Suppressor macrophage treated with lipopolysaccharide for 1 hour (primary cell): ENCODE measurements at regions not wholly inside any gene's neighbourhood (a gene's known extent, or its start where the extent isn't known, plus 50 kb on each side); places are given as distances from the start of the nearest gene placed in this dataset.

Experiments
- DNase-seq, 3 donors: peaks; one replicate each; pipeline ENCODE4 v3.0.0-alpha.2; 2020 to 2022

- DNase-seq, result no peak
Measured at GRCh38 chr12:53803194-53803593, 51.4 kb upstream of the CISTR start.

DNA sequence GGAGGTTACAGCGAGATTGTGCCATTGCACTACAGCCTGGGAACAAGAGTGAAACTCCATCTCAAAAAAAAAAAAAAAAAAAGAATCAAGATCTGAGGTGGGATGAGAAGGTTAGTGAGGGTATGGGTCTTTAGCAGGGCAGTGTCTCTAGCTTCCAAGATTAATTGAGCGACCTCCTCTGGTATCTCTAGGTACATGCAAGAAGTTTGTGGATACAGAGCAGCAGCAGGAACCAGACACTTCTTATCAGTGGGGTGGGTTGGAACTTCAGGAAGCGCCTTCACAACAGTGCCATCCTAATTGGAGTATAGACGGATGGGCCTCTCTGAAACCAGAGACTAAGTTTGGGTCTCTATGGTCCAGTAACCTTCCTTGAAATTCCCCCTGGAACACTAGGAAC lies 51.9 kb upstream of the CISTR start:
- DNase-seq, result no peak

GRCh38 chr12:53804429-53804828 lies 52.6 kb upstream of the CISTR start:
- no peak for DNase-seq

GRCh38 chr12:53805067-53805466 lies 53.3 kb upstream of the CISTR start:
- DNase-seq, result peak in 1 of 3 donors; percentile 13

DNA sequence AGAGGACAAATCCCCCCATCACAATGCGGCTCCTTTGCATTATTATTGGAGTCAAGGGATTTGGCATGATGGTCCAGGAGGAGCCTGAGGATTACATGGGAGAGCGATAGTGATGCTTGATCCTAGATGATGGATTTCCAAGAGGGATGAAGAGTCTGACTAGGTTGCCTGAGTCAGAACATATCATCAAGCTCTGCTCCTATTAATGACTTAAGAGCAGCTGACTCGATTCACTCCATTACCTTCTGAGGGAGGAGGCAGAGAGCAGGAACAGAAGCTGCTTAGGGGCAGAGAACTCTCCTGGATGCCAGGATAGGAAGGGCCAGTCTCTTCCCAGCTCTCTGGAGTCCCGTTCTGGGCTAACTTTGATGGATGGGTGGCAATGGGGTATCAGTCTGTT lies 54.0 kb upstream of the CISTR start:
- no peak for DNase-seq

DNA sequence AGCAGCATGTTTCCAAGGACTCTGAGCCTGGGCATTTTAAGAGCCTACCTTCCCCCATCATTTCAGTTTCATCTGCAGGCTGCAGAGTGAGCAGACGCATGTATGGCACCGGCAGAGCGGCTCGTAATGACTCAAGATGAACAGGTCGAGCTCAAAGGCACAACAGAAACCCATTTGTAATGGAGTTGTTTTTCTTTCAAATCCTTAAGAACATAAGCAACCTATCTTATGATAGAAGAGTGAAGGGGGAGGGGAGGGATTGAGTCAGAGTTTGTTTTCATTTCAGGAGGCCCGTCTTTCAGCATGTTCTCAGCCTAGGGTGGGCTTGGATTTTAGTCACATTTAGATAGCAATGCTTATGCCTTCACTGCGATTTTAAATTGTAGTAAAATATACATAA lies 54.9 kb upstream of the CISTR start:
- no peak for DNase-seq

DNA sequence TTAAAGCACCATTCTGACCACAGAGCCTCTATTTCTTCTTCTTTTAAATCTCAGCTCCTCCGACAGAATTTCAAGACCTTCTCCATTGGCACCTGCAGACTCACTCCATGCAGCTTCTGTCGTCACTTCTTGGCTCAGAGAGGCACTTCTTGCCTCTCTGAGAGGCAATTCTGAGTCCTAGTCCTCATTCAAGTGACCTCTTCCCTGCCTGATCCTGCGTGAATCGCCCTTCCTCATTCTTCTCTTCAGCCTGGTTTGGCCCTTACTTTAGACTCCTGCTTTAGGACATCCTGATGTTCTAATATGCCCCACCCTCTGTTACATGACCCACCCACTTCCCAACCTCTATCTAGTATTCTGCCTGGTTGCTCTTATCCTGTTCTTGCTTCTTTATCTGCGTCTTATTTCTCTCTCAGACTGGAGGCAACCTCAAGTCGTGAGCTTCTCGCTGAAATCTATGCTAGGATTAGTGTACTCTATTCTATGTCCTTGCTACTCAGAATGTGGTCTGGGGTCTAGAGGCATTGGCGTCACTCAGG lies 55.6 kb upstream of the CISTR start:
- no peak for DNase-seq

DNA sequence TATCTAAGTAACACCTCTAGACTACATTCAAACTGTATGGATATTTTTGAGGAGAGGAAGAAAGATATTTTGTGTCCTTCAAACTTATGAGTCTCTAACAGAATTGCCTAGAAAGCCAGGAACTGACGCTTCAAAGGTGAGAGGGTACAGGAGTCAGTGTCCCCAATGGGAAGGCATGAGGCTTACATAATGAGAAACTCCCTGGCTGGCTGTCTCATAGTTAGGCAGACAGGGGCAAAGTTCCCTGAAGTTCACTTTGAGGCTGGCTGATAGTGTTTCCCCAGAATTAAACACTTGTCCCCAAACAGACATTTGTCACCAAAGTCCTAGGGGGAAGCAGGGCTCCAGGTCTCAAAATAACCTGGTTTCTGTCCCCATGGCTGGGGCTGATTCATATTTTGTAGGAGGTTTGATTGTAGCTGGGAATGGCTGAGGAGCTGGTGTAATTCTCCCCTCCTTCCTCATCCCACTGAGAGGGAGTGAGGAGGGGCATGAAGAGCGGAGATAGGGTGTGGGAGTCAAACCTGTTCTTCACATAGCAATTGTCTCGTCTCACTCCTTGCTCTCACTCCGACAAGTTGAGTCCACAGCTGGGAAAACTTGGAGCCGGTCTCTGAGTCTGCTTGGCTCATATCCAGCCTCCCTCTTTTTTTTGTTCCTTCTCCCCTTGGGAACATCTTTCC lies 56.4 kb upstream of the CISTR start:
- no peak for DNase-seq

GRCh38 chr12:53809005-53809404 lies 57.2 kb upstream of the CISTR start:
- DNase-seq, result no peak

DNA sequence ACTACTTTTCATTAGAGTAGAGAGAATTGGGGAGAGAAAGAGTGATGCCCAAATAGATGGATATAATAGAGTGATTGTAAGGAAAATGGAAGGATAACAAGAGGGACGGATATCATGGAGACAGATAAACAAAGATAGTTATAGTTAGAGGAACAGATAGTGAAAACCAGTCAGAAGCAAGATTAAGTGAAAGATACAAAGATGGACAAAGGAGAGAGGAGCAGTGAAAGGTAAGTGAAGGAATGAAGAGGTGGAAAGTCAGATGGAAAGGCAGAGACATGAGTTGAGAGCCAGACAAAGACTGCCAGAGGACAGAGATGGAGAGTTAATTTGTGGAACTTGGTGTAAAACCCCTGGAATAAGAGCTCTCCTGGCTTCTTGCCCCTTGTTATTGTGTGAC lies 59.2 kb upstream of the CISTR start:
- no peak for DNase-seq

- DNase-seq, result no peak
Measured at GRCh38 chr12:53811606-53812005, 59.8 kb upstream of the CISTR start.

GRCh38 chr12:53816360-53817020 lies 64.7 kb upstream of the CISTR start:
- DNase-seq, result no peak

DNA sequence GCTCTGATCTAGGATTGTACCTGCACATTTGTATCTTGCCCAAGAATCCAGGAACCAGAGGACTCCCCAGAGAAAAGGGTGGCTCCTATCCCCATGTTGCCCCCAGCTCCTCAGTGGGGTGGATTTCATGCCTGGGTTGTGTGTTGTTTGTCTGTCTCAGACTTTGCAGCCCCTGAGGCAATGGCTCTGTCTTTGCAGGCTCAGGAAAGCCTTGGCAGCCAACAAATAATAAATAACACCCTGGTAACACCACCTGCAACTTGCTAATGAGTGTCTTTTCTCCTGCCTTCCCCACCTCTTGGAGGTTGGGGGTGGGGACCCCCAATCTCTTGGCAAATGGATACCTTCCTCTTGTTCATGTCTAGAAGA lies 65.2 kb upstream of the CISTR start:
- no peak for DNase-seq

DNA sequence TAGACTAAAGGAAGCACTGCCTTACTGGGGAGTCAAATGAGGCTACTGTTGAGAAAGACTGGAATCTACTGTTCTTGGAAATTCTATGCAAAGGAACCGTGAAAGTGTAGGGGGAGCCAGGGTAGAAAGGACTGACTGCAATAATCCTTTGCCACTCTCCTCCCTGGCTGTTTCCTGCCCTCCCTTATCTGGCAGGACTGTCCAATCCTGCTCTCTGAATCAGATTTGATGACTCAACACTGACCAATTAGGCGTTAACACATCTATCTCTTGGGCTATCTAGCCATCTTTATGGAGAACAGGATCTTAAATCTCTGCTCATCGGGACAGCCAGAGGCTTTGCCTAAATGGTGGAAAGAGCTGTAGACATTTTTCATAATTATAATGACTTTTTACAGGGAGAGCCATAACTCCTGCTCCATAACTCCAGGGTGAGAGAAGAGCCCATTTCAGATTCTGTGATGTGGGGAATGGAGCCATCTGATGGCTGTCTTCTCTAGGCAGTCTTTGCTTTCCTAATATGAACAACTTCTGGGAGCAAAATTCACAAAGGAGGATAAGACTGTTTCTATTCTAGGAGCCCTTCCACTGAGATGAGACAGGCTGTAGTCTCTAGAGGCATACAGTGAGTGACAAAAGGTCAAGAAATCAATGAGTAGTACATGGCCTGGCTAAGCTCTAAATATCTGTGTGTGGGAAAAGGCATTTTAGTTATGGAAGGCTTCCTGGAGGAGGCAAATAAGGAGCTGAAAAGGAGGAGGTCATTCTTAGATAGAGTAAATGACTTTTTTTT lies 68.9 kb upstream of the CISTR start:
- peak; percentile 33 to 44 (median 38) for DNase-seq

DNA sequence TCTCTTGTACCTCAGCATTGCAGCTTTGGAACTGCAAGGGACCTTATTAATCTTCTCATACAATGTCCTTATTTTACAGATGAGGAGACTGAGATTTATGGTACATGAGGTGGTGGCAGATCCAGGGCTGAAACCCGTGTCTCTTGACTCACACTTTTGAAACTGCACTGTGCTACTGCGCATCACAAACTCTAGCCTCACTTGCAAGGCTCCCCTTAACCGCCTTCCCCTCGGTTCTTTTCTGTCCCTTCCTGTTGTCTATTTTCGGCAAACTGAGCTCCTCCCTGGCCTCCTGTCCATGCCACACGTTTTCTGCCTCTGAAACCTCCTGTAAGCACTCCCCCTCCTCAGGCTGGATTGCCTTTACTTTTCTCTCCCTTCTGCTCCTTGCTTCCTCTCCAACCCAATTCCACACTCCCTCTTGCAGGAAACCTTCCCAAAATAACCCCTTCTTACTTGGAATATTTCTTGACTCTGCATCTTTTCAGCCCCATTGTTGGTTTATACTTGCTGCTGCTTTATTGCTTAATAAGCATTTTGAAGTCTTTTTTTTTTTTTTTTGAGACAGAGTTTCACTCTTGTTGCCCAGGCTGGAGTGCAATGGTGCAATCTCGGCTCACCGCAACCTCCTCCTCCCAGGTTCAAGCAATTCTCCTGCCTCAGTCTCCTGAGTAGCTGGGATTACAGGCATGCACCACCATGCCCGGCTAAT lies 72.4 kb upstream of the CISTR start:
- no peak for DNase-seq

- DNase-seq, result no peak
Measured at GRCh38 chr12:53825246-53826081, 73.7 kb upstream of the CISTR start.

GRCh38 chr12:53827306-53827705 lies 75.5 kb upstream of the CISTR start:
- DNase-seq, result no peak

GRCh38 chr12:53828598-53828997 lies 76.8 kb upstream of the CISTR start:
- no peak for DNase-seq

- DNase-seq, result no peak
Measured at GRCh38 chr12:53829130-53829819, 77.5 kb upstream of the CISTR start.

DNA sequence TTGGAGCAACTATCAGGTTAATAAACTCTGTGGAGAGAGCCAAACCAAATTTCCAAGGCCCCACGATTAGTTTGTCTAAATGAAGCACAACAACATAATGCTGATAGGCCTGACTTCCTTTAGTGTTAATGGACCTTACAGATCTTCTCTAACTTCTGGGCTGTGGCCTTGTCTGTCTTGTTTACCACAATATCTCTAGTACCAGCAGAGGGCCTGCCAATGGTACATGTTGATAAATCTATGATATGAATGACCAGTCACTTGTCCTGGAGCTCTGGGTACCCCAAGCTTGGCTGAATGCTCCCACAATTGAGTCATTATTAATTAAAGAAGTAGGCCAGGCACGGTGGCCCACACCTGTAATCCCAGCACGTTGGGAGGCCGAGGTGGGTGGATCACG lies 78.9 kb upstream of the CISTR start:
- no peak for DNase-seq

GRCh38 chr12:53836119-53836655 lies 84.4 kb upstream of the CISTR start:
- no peak for DNase-seq
